ENCODE measurements at regions not wholly inside any gene's neighbourhood (a gene's known extent, or its start where the extent isn't known, plus 50 kb on each side); places are given as distances from the start of the nearest gene placed in this dataset.
A peak's percentile ranks its signal among the peaks of the same experiment; 100 is the strongest.

- TF ChIP-seq CTCF (IDR thresholded peaks at IDR 0.05), result no peak
- H3K4me2 ChIP-seq (ENCODE audit: low read length), result no peak overlapping the region
- no peak overlapping the region for H3K27ac ChIP-seq
- no peak overlapping the region for H2AFZ ChIP-seq
- H3K9me3 ChIP-seq (ENCODE audit: control insufficient read depth, low read length), result no peaks in the 10 kb centered on the region
- no peaks in the 10 kb centered on the region for H3K4me1 ChIP-seq
- no peaks in the 10 kb centered on the region for H3K27me3 ChIP-seq (ENCODE audit: control insufficient read depth, insufficient read depth, low read length)
- H3K4me3 ChIP-seq (ENCODE audit: low read depth, low read length), result no peak overlapping the region
- H3K79me2 ChIP-seq, result no peaks in the 10 kb centered on the region
- no peaks in the 10 kb centered on the region for H3K36me3 ChIP-seq (ENCODE audit: control insufficient read depth, insufficient read depth, low read length)
- no peak overlapping the region for H3K9ac ChIP-seq
These were observed 408.5 kb upstream of the AGTR1 start for GRCh38 chr3:148289159-148289558.

GRCh38 chr3:148297013-148297412 is 400.7 kb upstream of the AGTR1 start:
- Histone ChIP-seq H3K4me1 (no peaks in the 10 kb centered on the region), H3K79me2 (no peaks in the 10 kb centered on the region), H3K9ac (no peak overlapping the region), H3K9me3 (ENCODE audit: control insufficient read depth, low read length) (no peaks in the 10 kb centered on the region), H3K4me2 (ENCODE audit: low read length) (no peak overlapping the region), H3K4me3 (ENCODE audit: low read depth, low read length) (no peak overlapping the region), H3K27ac (no peak overlapping the region), H3K36me3 (ENCODE audit: control insufficient read depth, insufficient read depth, low read length) (no peaks in the 10 kb centered on the region), H2AFZ (no peak overlapping the region), H3K27me3 (ENCODE audit: control insufficient read depth, insufficient read depth, low read length) (no peaks in the 10 kb centered on the region)
- TF ChIP-seq CTCF (IDR thresholded peaks at IDR 0.05), result no peak

DNA sequence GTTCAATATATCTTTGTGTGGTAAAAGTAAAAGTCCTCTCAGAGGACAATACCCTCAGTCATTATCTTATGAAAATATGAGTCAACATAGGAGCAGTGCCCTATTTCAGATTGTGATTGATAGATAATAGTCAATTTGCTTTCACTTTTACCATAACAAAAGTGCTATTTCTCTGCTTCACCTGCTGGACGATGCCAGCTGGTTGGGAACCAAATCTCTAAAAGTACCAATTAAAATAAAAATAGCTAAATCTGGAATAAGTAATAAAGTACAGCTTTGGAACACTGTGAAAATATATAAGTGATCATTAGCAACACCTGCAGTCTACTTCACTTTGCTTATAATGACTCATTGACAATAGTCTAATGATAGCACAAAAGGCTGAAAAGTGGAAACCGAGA is 390.3 kb upstream of the AGTR1 start:
- no peaks in the 10 kb centered on the region for H3K4me1 ChIP-seq
- TF ChIP-seq CTCF (IDR thresholded peaks at IDR 0.05), result no peak
- H2AFZ ChIP-seq, result no peak overlapping the region
- H3K79me2 ChIP-seq, result no peaks in the 10 kb centered on the region
- H3K9me3 ChIP-seq (ENCODE audit: control insufficient read depth, low read length), result no peaks in the 10 kb centered on the region
- H3K4me2 ChIP-seq (ENCODE audit: low read length), result no peak overlapping the region
- H3K36me3 ChIP-seq (ENCODE audit: control insufficient read depth, insufficient read depth, low read length), result no peaks in the 10 kb centered on the region
- H3K27me3 ChIP-seq (ENCODE audit: control insufficient read depth, insufficient read depth, low read length), result no peaks in the 10 kb centered on the region
- no peak overlapping the region for H3K27ac ChIP-seq
- H3K4me3 ChIP-seq (ENCODE audit: low read depth, low read length), result no peak overlapping the region
- H3K9ac ChIP-seq, result no peak overlapping the region

GRCh38 chr3:148309390-148310035 is 388.2 kb upstream of the AGTR1 start:
- Histone ChIP-seq H3K9me3 (ENCODE audit: control insufficient read depth, low read length) (no peaks in the 10 kb centered on the region), H3K36me3 (ENCODE audit: control insufficient read depth, insufficient read depth, low read length) (no peaks in the 10 kb centered on the region), H2AFZ (peak overlapping the region; percentile 40), H3K4me3 (ENCODE audit: low read depth, low read length) (no peak overlapping the region), H3K4me2 (ENCODE audit: low read length) (no peak overlapping the region), H3K27ac (no peak overlapping the region), H3K79me2 (no peaks in the 10 kb centered on the region), H3K27me3 (ENCODE audit: control insufficient read depth, insufficient read depth, low read length) (no peaks in the 10 kb centered on the region), H3K9ac (no peak overlapping the region), H3K4me1 (no peaks in the 10 kb centered on the region)
- peak; percentile 51 for TF ChIP-seq CTCF (IDR thresholded peaks at IDR 0.05)

DNA sequence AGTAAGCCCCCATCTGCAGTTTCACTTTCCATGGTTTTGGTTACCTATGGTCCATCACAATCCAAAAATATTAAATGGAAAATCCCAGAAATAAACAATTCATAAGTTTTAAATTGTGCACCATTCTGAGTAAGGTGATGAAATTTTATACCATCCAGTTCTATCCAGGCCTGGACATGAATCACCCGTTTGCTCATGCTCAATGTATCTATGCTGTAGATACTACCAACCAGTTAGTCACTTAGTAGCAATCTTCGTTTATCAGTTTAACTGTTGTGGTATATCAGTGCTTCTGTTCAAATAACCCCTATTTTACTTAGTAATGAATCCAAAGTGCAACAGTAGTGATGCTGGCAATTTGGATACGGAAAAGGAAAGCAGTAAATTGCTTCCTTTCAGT is 381.9 kb upstream of the AGTR1 start:
- Histone ChIP-seq H3K4me3 (ENCODE audit: low read depth, low read length) (no peak overlapping the region), H3K9me3 (ENCODE audit: control insufficient read depth, low read length) (no peaks in the 10 kb centered on the region), H2AFZ (no peak overlapping the region), H3K79me2 (no peaks in the 10 kb centered on the region), H3K4me1 (no peaks in the 10 kb centered on the region), H3K36me3 (ENCODE audit: control insufficient read depth, insufficient read depth, low read length) (no peaks in the 10 kb centered on the region), H3K27me3 (ENCODE audit: control insufficient read depth, insufficient read depth, low read length) (no peaks in the 10 kb centered on the region), H3K4me2 (ENCODE audit: low read length) (no peak overlapping the region), H3K27ac (no peak overlapping the region), H3K9ac (no peak overlapping the region)
- TF ChIP-seq CTCF (IDR thresholded peaks at IDR 0.05), result no peak

All from parathyroid adenoma (tissue), 2 donors.